Gastrocnemius medialis (tissue), 4 donors: ENCODE measurements at regions not wholly inside any gene's neighbourhood (a gene's known extent, or its start where the extent isn't known, plus 50 kb on each side); places are given as distances from the start of the nearest gene placed in this dataset.

Source experiments
- CTCF ChIP-seq, 5 experiments: fragments of 450-650 bp in 3 of 5; fragments of 200-600 bp in 2 of 5; sonication (generic) in 2 of 5; IDR thresholded peaks in 4 of 5; conservative IDR thresholded peaks in 1 of 5; 1 replicate in 4 of 5; 2 replicates in 1 of 5; pipeline ENCODE4 v1.5.1; 2016 to 2019; ENCODE audit warnings: antibody characterized with exemption in 5 of 5, mild to moderate bottlenecking in 3 of 5, moderate library complexity in 3 of 5
- POLR2A ChIP-seq, 2 donors: fragments of 450-650 bp; IDR thresholded peaks; one replicate each; pipeline ENCODE4 v1.6.1; 2017; ENCODE audit warnings: antibody characterized with exemption in 2 of 2, mild to moderate bottlenecking in 2 of 2, moderate library complexity in 2 of 2

GRCh38 chr21:24705201-24705600 is 902.1 kb downstream of the MRPL39 start:
- TF ChIP-seq CTCF (IDR thresholded peaks at IDR 0.05 in 4 of 5, conservative IDR thresholded peaks at IDR 0.05 in 1 of 5) = no peak
- TF ChIP-seq POLR2A (IDR thresholded peaks at IDR 0.05) = no peak
